SK-N-SH treated with all-trans-retinoic acid at 6 μM for 48 hours (cell line): ENCODE measurements at regions not wholly inside any gene's neighbourhood (a gene's known extent, or its start where the extent isn't known, plus 50 kb on each side); places are given as distances from the start of the nearest gene placed in this dataset.

Experiments
- ATAC-seq: fragments of 200-7000 bp; cut with Tn5 transposase; 3 replicates; pipeline ENCODE4 v1.9.1; 2020; ENCODE audit warnings: mild to moderate bottlenecking, moderate library complexity
- ARNTL ChIP-seq: fragments of 450-650 bp; formaldehyde crosslinking; IDR thresholded peaks from 2 replicates; pipeline ENCODE4 v1.5.0; 2020; ENCODE audit warnings: low read depth, mild to moderate bottlenecking, moderate library complexity, borderline replicate concordance
- ESRRG ChIP-seq: fragments of 250-450 bp; sonication (Bioruptor Pico); IDR thresholded peaks from 2 replicates; pipeline ENCODE4 v1.6.1; 2021; ENCODE audit warnings: mild to moderate bottlenecking
- GLIS3 ChIP-seq: fragments of 250-450 bp; sonication (Bioruptor Pico); IDR thresholded peaks from 2 replicates; pipeline ENCODE4 v1.5.0; 2020; ENCODE audit warnings: mild to moderate bottlenecking, moderate library complexity
- ISL1 ChIP-seq: fragments of 250-450 bp; sonication (Bioruptor Pico); IDR thresholded peaks from 2 replicates; pipeline ENCODE4 v2.1.2; 2022; ENCODE audit warnings: mild to moderate bottlenecking, moderate library complexity
- OSR1 ChIP-seq: fragments of 250-450 bp; sonication (Bioruptor Pico); IDR thresholded peaks from 2 replicates; pipeline ENCODE4 v1.8.0; 2022; ENCODE audit warnings: moderate library complexity, mild to moderate bottlenecking, inconsistent platforms
- PPARA ChIP-seq: fragments of 250-450 bp; sonication (Bioruptor Pico); IDR thresholded peaks from 2 replicates; pipeline ENCODE4 v1.5.0; 2020; ENCODE audit warnings: mild to moderate bottlenecking, borderline replicate concordance
- RARB ChIP-seq: fragments of 250-450 bp; sonication (Bioruptor Pico); IDR thresholded peaks from 2 replicates; pipeline ENCODE4 v1.8.0; 2021; ENCODE audit warnings: mild to moderate bottlenecking, moderate library complexity
- SNAI2 ChIP-seq: fragments of 250-450 bp; sonication (Bioruptor Pico); IDR thresholded peaks from 2 replicates; pipeline ENCODE4 v1.5.0; 2020; ENCODE audit warnings: mild to moderate bottlenecking, moderate library complexity
- TCF4 ChIP-seq: fragments of 250-450 bp; sonication (Bioruptor Pico); IDR thresholded peaks from 2 replicates; pipeline ENCODE4 v1.8.0; 2021; ENCODE audit warnings: mild to moderate bottlenecking, moderate library complexity, borderline replicate concordance
- TOX ChIP-seq: fragments of 250-450 bp; sonication (Bioruptor Pico); IDR thresholded peaks from 2 replicates; pipeline ENCODE4 v1.8.0; 2021; ENCODE audit warnings: mild to moderate bottlenecking, moderate library complexity, borderline replicate concordance
- ZC3H10 ChIP-seq: fragments of 250-450 bp; sonication (Bioruptor Pico); IDR thresholded peaks from 2 replicates; pipeline ENCODE4 v1.5.1; 2021; ENCODE audit warnings: mild to moderate bottlenecking, moderate library complexity
- ZFP3 ChIP-seq: fragments of 250-450 bp; sonication (Bioruptor Pico); IDR thresholded peaks from 2 replicates; pipeline ENCODE4 v1.5.0; 2020; ENCODE audit warnings: mild to moderate bottlenecking, moderate library complexity
- ZFP30 ChIP-seq: fragments of 450-650 bp; formaldehyde crosslinking; IDR thresholded peaks from 2 replicates; pipeline ENCODE4 v1.5.0; 2022; ENCODE audit warnings: mild to moderate bottlenecking, moderate library complexity
- ZNF565 ChIP-seq: fragments of 450-650 bp; formaldehyde crosslinking; conservative IDR thresholded peaks from 2 replicates; pipeline ENCODE4 v1.5.0; 2020; ENCODE audit warnings: low read depth, mild to moderate bottlenecking, moderate library complexity
- ZNF70 ChIP-seq: fragments of 450-650 bp; formaldehyde crosslinking; IDR thresholded peaks from 2 replicates; pipeline ENCODE4 v1.5.0; 2020; ENCODE audit warnings: mild to moderate bottlenecking, moderate library complexity
- ZNF8 ChIP-seq: fragments of 450-650 bp; formaldehyde crosslinking; IDR thresholded peaks from 2 replicates; pipeline ENCODE4 v1.5.0; 2020; ENCODE audit warnings: mild to moderate bottlenecking, moderate library complexity
- TF ChIP-seq, protein P1 (sequence below): fragments of 250-450 bp; sonication (Bioruptor Pico); IDR thresholded peaks from 2 replicates; pipeline ENCODE4 v1.5.1; 2020; ENCODE audit warnings: low read depth, mild to moderate bottlenecking, moderate library complexity
- TF ChIP-seq, protein P2 (sequence below): fragments of 250-450 bp; sonication (Bioruptor Pico); IDR thresholded peaks from 2 replicates; pipeline ENCODE4 v1.5.1; 2021; ENCODE audit warnings: mild to moderate bottlenecking, moderate library complexity
- TF ChIP-seq, protein P3 (sequence below): fragments of 250-450 bp; sonication (Bioruptor Pico); IDR thresholded peaks from 2 replicates; pipeline ENCODE4 v1.8.0; 2020; ENCODE audit warnings: mild to moderate bottlenecking, moderate library complexity, borderline replicate concordance
- TF ChIP-seq, protein P4 (sequence below): fragments of 250-450 bp; sonication (Bioruptor Pico); IDR thresholded peaks from 2 replicates; pipeline ENCODE4 v1.8.0; 2021; ENCODE audit warnings: low read depth, mild to moderate bottlenecking, moderate library complexity, borderline replicate concordance
- TF ChIP-seq, protein P5 (sequence below): fragments of 250-450 bp; sonication (Bioruptor Pico); IDR thresholded peaks from 2 replicates; pipeline ENCODE4 v1.5.0; 2020; ENCODE audit warnings: mild to moderate bottlenecking, moderate library complexity

DNA sequence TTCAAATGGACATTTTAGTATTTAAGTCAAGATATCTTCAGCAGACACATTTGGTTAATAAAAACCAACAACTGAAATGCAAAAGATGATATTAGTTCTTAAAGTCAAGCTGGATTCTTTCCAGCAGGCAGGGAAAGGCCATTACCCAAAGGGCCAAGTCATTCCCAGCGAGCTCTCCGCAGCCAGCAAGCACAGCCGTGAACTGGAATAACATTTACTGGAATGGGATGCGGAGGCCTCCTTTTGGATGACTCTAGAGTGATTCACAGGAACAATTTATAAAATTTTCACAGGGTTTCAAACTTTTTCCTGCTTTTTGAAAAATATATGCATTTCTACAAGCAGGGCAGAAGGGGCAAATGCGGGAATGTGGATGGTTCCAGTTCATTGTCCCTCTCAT, 76.6 kb upstream of the DAB2 start:
- TF ChIP-seq GLIS3 (CRISPR knock-in tag) (no peak), ZFP30 (no peak), OSR1 (CRISPR knock-in tag) (no peak), ISL1 (CRISPR knock-in tag) (no peak), ZNF70 (no peak), ESRRG (no peak), ZC3H10 (CRISPR knock-in tag) (no peak), RARB (no peak), PPARA (CRISPR knock-in tag) (no peak)
- TF ChIP-seq, protein P1, sequence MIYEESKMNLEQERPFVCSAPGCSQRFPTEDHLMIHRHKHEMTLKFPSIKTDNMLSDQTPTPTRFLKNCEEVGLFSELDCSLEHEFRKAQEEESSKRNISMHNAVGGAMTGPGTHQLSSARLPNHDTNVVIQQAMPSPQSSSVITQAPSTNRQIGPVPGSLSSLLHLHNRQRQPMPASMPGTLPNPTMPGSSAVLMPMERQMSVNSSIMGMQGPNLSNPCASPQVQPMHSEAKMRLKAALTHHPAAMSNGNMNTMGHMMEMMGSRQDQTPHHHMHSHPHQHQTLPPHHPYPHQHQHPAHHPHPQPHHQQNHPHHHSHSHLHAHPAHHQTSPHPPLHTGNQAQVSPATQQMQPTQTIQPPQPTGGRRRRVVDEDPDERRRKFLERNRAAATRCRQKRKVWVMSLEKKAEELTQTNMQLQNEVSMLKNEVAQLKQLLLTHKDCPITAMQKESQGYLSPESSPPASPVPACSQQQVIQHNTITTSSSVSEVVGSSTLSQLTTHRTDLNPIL (CRISPR knock-in tag) = no peak
- TF ChIP-seq, protein P2, sequence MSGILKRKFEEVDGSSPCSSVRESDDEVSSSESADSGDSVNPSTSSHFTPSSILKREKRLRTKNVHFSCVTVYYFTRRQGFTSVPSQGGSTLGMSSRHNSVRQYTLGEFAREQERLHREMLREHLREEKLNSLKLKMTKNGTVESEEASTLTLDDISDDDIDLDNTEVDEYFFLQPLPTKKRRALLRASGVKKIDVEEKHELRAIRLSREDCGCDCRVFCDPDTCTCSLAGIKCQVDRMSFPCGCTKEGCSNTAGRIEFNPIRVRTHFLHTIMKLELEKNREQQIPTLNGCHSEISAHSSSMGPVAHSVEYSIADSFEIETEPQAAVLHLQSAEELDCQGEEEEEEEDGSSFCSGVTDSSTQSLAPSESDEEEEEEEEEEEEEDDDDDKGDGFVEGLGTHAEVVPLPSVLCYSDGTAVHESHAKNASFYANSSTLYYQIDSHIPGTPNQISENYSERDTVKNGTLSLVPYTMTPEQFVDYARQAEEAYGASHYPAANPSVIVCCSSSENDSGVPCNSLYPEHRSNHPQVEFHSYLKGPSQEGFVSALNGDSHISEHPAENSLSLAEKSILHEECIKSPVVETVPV (CRISPR knock-in tag) = no peak
- TF ChIP-seq, all 23 proteins: peak for 0
- ATAC-seq = peak; percentile 90

DNA sequence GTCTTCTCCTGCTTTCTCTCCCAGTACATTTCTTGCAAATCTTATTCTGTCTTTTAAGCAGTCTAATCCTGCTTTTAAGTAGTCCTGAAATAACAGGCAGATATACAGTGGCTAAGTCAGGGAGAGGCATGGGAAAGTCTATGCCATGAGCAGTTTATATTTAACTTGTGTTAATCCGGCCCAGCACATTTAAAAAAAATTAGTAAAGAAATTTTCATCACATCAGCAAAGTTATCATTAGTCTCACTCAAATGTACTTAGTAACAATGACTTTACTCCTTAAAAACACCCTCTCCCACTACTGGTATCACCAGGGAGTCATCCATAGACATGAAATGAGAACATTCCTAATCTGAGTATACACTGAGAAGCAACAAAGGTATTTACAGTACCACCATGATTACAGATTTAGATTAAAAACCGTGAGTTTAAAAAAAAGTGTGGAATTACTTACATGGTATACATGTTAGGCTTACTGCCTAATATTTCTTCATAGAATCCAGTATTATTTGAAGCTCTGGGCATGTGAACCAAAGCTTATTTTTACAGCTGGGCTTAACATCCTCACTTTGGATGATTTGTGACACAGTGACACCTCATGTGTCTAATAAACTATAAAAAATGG, 75.9 kb upstream of the DAB2 start:
- no peak for TF ChIP-seq ZNF70
- no peak for TF ChIP-seq ZFP3
- ATAC-seq = no peak

DNA sequence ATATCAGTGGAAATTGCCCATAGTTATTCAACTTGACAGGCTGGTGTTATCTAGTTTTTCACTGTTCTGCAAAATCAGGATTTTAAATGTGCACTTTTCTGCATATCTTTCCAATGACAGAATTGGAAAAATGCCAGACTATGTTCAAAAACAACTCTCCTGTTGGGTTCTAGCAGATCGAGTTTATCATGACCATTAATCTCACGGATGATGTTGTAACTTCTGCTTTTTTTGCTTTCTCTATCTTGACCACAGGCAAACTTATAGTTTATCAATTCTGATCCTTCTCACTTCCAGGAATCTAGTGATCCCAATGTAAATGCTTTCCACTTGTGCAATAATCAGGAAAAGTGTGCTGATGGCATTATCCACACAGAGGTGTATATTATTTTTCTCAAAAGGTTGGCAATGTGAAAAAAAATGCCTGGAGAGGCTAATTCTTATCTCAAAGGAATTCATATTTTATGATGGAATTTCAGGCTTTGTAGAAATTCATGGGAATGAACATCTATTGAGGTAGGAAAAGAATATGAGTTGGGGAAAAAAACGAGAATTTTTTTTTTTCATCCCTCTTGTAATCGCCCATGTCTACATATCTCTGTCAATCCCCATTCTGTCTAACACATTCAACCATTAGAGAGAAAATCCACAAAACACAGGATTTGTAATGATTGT, 73.6 kb upstream of the DAB2 start:
- TF ChIP-seq ISL1 (CRISPR knock-in tag) (peak; percentile 88), PPARA (CRISPR knock-in tag) (no peak)
- peak; percentile 12; the same call in 2 of the 3 replicates for ATAC-seq

DNA sequence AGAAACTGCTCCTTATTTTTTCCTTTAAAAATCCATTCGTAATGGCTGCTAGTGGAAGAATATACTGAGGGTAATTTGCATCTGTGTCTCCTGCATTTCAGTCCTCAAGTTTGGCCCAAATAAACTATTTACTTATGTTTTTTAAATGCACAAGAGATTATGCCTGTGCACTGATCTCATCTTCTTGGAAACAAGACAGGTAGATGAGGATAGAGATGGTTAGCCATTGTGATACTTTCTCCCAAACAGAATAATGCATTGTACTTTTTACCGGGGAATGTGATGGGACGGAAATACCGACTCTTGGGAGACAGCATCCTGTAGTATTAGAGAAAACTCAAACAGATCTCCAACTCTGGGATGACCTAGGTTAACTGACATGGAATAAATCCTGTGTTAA, 72.5 kb upstream of the DAB2 start:
- ATAC-seq = no peak
- TF ChIP-seq GLIS3 (CRISPR knock-in tag) = no peak
- TF ChIP-seq, all 23 proteins: peak for 0

DNA sequence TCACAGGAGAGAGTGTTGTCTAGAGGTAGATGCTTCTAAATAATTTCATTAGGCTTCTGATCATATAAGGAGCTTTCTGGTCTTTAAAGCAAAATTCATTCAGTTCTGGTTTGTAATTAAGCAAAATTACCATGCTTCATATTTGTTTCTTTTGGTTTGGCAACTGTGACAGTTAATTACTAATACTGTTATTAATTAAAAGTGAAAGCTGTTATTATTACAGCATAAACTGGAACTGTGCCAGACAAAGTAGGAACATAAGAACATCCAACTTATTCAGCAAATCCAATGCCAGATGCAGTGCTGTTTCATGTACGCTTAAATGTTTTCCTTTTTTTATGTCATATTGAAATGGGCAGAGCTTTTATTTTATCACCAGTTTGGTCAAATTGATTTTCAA, 70.4 kb upstream of the DAB2 start:
- ATAC-seq = no peak
- no peak for TF ChIP-seq ISL1 (CRISPR knock-in tag)

DNA sequence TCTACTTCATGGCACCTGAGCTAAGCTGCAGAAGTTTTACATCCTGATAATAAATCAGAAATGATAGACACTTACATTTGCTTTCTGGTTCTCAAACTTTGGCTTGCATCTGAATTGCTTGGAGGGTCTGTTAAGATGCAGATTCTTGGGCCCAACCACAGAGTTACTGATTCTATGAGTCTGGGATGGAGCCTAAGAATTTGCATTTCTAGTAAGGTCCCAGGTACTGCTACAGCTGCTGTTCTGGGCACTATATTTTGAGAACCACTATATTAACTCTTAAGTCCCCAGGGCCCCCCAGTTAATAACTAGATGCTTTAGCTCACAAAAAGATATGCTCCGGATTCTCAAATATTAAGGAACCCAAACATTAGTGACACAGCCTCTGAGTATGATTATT, 69.8 kb upstream of the DAB2 start:
- ATAC-seq = no peak
- TF ChIP-seq OSR1 (CRISPR knock-in tag) (no peak), ARNTL (no peak), ZNF8 (no peak), ZNF70 (no peak), ZFP3 (no peak), TCF4 (no peak), ISL1 (CRISPR knock-in tag) (no peak), PPARA (CRISPR knock-in tag) (no peak), TOX (CRISPR knock-in tag) (no peak), ESRRG (no peak), ZNF565 (CRISPR knock-in tag) (no peak), SNAI2 (CRISPR knock-in tag) (no peak), GLIS3 (CRISPR knock-in tag) (no peak), ZC3H10 (CRISPR knock-in tag) (no peak)
- TF ChIP-seq, protein P3, sequence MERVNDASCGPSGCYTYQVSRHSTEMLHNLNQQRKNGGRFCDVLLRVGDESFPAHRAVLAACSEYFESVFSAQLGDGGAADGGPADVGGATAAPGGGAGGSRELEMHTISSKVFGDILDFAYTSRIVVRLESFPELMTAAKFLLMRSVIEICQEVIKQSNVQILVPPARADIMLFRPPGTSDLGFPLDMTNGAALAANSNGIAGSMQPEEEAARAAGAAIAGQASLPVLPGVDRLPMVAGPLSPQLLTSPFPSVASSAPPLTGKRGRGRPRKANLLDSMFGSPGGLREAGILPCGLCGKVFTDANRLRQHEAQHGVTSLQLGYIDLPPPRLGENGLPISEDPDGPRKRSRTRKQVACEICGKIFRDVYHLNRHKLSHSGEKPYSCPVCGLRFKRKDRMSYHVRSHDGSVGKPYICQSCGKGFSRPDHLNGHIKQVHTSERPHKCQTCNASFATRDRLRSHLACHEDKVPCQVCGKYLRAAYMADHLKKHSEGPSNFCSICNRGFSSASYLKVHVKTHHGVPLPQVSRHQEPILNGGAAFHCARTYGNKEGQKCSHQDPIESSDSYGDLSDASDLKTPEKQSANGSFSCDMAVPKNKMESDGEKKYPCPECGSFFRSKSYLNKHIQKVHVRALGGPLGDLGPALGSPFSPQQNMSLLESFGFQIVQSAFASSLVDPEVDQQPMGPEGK (CRISPR knock-in tag) = no peak
- TF ChIP-seq, protein P1 (CRISPR knock-in tag) = no peak
- TF ChIP-seq, protein P4, sequence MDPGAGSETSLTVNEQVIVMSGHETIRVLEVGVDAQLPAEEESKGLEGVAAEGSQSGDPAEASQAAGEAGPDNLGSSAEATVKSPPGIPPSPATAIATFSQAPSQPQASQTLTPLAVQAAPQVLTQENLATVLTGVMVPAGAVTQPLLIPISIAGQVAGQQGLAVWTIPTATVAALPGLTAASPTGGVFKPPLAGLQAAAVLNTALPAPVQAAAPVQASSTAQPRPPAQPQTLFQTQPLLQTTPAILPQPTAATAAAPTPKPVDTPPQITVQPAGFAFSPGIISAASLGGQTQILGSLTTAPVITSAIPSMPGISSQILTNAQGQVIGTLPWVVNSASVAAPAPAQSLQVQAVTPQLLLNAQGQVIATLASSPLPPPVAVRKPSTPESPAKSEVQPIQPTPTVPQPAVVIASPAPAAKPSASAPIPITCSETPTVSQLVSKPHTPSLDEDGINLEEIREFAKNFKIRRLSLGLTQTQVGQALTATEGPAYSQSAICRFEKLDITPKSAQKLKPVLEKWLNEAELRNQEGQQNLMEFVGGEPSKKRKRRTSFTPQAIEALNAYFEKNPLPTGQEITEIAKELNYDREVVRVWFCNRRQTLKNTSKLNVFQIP = no peak
- TF ChIP-seq, protein P5, sequence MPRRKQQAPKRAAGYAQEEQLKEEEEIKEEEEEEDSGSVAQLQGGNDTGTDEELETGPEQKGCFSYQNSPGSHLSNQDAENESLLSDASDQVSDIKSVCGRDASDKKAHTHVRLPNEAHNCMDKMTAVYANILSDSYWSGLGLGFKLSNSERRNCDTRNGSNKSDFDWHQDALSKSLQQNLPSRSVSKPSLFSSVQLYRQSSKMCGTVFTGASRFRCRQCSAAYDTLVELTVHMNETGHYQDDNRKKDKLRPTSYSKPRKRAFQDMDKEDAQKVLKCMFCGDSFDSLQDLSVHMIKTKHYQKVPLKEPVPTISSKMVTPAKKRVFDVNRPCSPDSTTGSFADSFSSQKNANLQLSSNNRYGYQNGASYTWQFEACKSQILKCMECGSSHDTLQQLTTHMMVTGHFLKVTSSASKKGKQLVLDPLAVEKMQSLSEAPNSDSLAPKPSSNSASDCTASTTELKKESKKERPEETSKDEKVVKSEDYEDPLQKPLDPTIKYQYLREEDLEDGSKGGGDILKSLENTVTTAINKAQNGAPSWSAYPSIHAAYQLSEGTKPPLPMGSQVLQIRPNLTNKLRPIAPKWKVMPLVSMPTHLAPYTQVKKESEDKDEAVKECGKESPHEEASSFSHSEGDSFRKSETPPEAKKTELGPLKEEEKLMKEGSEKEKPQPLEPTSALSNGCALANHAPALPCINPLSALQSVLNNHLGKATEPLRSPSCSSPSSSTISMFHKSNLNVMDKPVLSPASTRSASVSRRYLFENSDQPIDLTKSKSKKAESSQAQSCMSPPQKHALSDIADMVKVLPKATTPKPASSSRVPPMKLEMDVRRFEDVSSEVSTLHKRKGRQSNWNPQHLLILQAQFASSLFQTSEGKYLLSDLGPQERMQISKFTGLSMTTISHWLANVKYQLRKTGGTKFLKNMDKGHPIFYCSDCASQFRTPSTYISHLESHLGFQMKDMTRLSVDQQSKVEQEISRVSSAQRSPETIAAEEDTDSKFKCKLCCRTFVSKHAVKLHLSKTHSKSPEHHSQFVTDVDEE (CRISPR knock-in tag) = no peak
